GM19324 (cell line): ENCODE measurements at regions not wholly inside any gene's neighbourhood (a gene's known extent, or its start where the extent isn't known, plus 50 kb on each side); places are given as distances from the start of the nearest gene placed in this dataset.

Experiments used
- ATAC-seq: cut with Tn5 transposase; IDR thresholded peaks from one replicate; pipeline ENCODE4 v1.9.1; 2021; ENCODE audit warnings: mild to moderate bottlenecking, moderate library complexity; ENCODE audit not compliant: unreplicated experiment, low FRiP score

- ATAC-seq: no peak
Measured at GRCh38 chr5:39478863-39479262, 54.1 kb upstream of the DAB2 start.

GRCh38 chr5:39476843-39477220, 52.1 kb upstream of the DAB2 start:
- ATAC-seq: no peak

GRCh38 chr5:39475881-39476842, 51.4 kb upstream of the DAB2 start:
- ATAC-seq: no peak

GRCh38 chr5:39475159-39475571, 50.4 kb upstream of the DAB2 start:
- no peak for ATAC-seq
